ENCODE measurements at regions not wholly inside any gene's neighbourhood (a gene's known extent, or its start where the extent isn't known, plus 50 kb on each side); places are given as distances from the start of the nearest gene placed in this dataset.

GRCh38 chr10:9735731-9736130, 1281.9 kb upstream of the CELF2 start:
- Mint-ChIP-seq H3K9me3 (ENCODE audit: unreplicated experiment) (no peaks in the 10 kb centered on the region), H3K36me3 (ENCODE audit: unreplicated experiment) (no peaks in the 10 kb centered on the region)

GRCh38 chr10:9743639-9744038, 1274.0 kb upstream of the CELF2 start:
- no peaks in the 10 kb centered on the region for H3K4me1 Mint-ChIP-seq (ENCODE audit: low read depth, unreplicated experiment)
- TF ChIP-seq CTCF (IDR thresholded peaks at IDR 0.05; ENCODE audit: partially characterized antibody, unreplicated experiment), result no peak
- no peaks in the 10 kb centered on the region for H3K27me3 Mint-ChIP-seq (ENCODE audit: unreplicated experiment)
- DNase-seq, result no peak
- no peak overlapping the region for H3K4me3 Mint-ChIP-seq (ENCODE audit: unreplicated experiment)
- H3K9me3 Mint-ChIP-seq (ENCODE audit: unreplicated experiment), result no peaks in the 10 kb centered on the region
- no peaks in the 10 kb centered on the region for H3K36me3 Mint-ChIP-seq (ENCODE audit: unreplicated experiment)
- H3K27ac Mint-ChIP-seq (ENCODE audit: unreplicated experiment), result no peak overlapping the region

More at GRCh38 chr10:9735731-9736130, 1281.9 kb upstream of the CELF2 start:
- DNase-seq, result no peak
- Mint-ChIP-seq H3K4me3 (ENCODE audit: unreplicated experiment) (no peak overlapping the region), H3K27me3 (ENCODE audit: unreplicated experiment) (no peaks in the 10 kb centered on the region), H3K4me1 (ENCODE audit: low read depth, unreplicated experiment) (no peaks in the 10 kb centered on the region), H3K27ac (ENCODE audit: unreplicated experiment) (no peak overlapping the region)
- no peak for TF ChIP-seq CTCF (IDR thresholded peaks at IDR 0.05; ENCODE audit: partially characterized antibody, unreplicated experiment)

GRCh38 chr10:9745158-9745557, 1272.5 kb upstream of the CELF2 start:
- H3K4me3 Mint-ChIP-seq (ENCODE audit: unreplicated experiment), result no peak overlapping the region
- H3K36me3 Mint-ChIP-seq (ENCODE audit: unreplicated experiment), result no peaks in the 10 kb centered on the region
- no peaks in the 10 kb centered on the region for H3K9me3 Mint-ChIP-seq (ENCODE audit: unreplicated experiment)
- H3K4me1 Mint-ChIP-seq (ENCODE audit: low read depth, unreplicated experiment), result no peaks in the 10 kb centered on the region
- TF ChIP-seq CTCF (IDR thresholded peaks at IDR 0.05; ENCODE audit: partially characterized antibody, unreplicated experiment), result no peak
- no peak for DNase-seq
- no peaks in the 10 kb centered on the region for H3K27me3 Mint-ChIP-seq (ENCODE audit: unreplicated experiment)
- H3K27ac Mint-ChIP-seq (ENCODE audit: unreplicated experiment), result peak overlapping the region; percentile 36

GRCh38 chr10:9757176-9757575, 1260.5 kb upstream of the CELF2 start:
- H3K4me1 Mint-ChIP-seq (ENCODE audit: low read depth, unreplicated experiment), result no peaks in the 10 kb centered on the region
- H3K27ac Mint-ChIP-seq (ENCODE audit: unreplicated experiment), result no peak overlapping the region
- H3K9me3 Mint-ChIP-seq (ENCODE audit: unreplicated experiment), result no peaks in the 10 kb centered on the region
- H3K36me3 Mint-ChIP-seq (ENCODE audit: unreplicated experiment), result no peaks in the 10 kb centered on the region
- DNase-seq, result no peak
- H3K27me3 Mint-ChIP-seq (ENCODE audit: unreplicated experiment), result no peaks in the 10 kb centered on the region
- H3K4me3 Mint-ChIP-seq (ENCODE audit: unreplicated experiment), result no peak overlapping the region
- no peak for TF ChIP-seq CTCF (IDR thresholded peaks at IDR 0.05; ENCODE audit: partially characterized antibody, unreplicated experiment)

- no peak overlapping the region for H3K4me3 Mint-ChIP-seq (ENCODE audit: unreplicated experiment)
- H3K9me3 Mint-ChIP-seq (ENCODE audit: unreplicated experiment), result no peaks in the 10 kb centered on the region
- H3K36me3 Mint-ChIP-seq (ENCODE audit: unreplicated experiment), result no peaks in the 10 kb centered on the region
- no peaks in the 10 kb centered on the region for H3K27me3 Mint-ChIP-seq (ENCODE audit: unreplicated experiment)
- TF ChIP-seq CTCF (IDR thresholded peaks at IDR 0.05; ENCODE audit: partially characterized antibody, unreplicated experiment), result no peak
- no peak overlapping the region for H3K27ac Mint-ChIP-seq (ENCODE audit: unreplicated experiment)
- no peaks in the 10 kb centered on the region for H3K4me1 Mint-ChIP-seq (ENCODE audit: low read depth, unreplicated experiment)
- DNase-seq, result no peak
Measured at GRCh38 chr10:9759596-9759995, 1258.1 kb upstream of the CELF2 start.
